ENCODE measurements at regions not wholly inside any gene's neighbourhood (a gene's known extent, or its start where the extent isn't known, plus 50 kb on each side); places are given as distances from the start of the nearest gene placed in this dataset.

- no peak overlapping the region for H3K4me3 ChIP-seq (ENCODE audit: low read depth, low read length)
- DNase-seq (ENCODE audit: low read depth) = no peak
- in situ Hi-C loops (cut with HindIII; ENCODE audit: low sequenced_read_pairs) = no loop called here
- no peak for TF ChIP-seq CTCF (IDR thresholded peaks at IDR 0.05; ENCODE audit: low read depth, low read length, missing control alignments)
Measured at GRCh38 chr11:115884800-115885534, 380.8 kb upstream of the CADM1 start.

GRCh38 chr11:115874843-115875242, 370.6 kb upstream of the CADM1 start:
- no peak overlapping the region for H3K4me3 ChIP-seq (ENCODE audit: low read depth, low read length)
- no peak for TF ChIP-seq CTCF (IDR thresholded peaks at IDR 0.05; ENCODE audit: low read depth, low read length, missing control alignments)
- in situ Hi-C loops (cut with HindIII; ENCODE audit: low sequenced_read_pairs) = no loop called here
- no peak for DNase-seq (ENCODE audit: low read depth)

- TF ChIP-seq CTCF (IDR thresholded peaks at IDR 0.05; ENCODE audit: low read depth, low read length, missing control alignments) = no peak
- no peak overlapping the region for H3K4me3 ChIP-seq (ENCODE audit: low read depth, low read length)
- in situ Hi-C loops (cut with HindIII; ENCODE audit: low sequenced_read_pairs) = no loop called here
Measured at GRCh38 chr11:115873813-115874212, 369.6 kb upstream of the CADM1 start.

GRCh38 chr11:115872416-115872815, 368.2 kb upstream of the CADM1 start:
- no peak for TF ChIP-seq CTCF (IDR thresholded peaks at IDR 0.05; ENCODE audit: low read depth, low read length, missing control alignments)
- H3K4me3 ChIP-seq (ENCODE audit: low read depth, low read length) = no peak overlapping the region
- DNase-seq (ENCODE audit: low read depth) = no peak
- in situ Hi-C loops (cut with HindIII; ENCODE audit: low sequenced_read_pairs) = no loop called here

More at GRCh38 chr11:115873813-115874212, 369.6 kb upstream of the CADM1 start:
- no peak for DNase-seq (ENCODE audit: low read depth)

GRCh38 chr11:115871161-115871760, 367.0 kb upstream of the CADM1 start:
- no peak for DNase-seq (ENCODE audit: low read depth)
- no peak overlapping the region for H3K4me3 ChIP-seq (ENCODE audit: low read depth, low read length)
- no peak for TF ChIP-seq CTCF (IDR thresholded peaks at IDR 0.05; ENCODE audit: low read depth, low read length, missing control alignments)
- in situ Hi-C loops (cut with HindIII; ENCODE audit: low sequenced_read_pairs) = no loop called here

- peak; percentile 63 for TF ChIP-seq CTCF (IDR thresholded peaks at IDR 0.05; ENCODE audit: low read depth, low read length, missing control alignments)
- H3K4me3 ChIP-seq (ENCODE audit: low read depth, low read length) = no peak overlapping the region
- in situ Hi-C loops (cut with HindIII; ENCODE audit: low sequenced_read_pairs) = no loop called here
- no peak for DNase-seq (ENCODE audit: low read depth)
Measured at GRCh38 chr11:115869780-115870431, 365.7 kb upstream of the CADM1 start.
